ENCODE measurements at regions not wholly inside any gene's neighbourhood (a gene's known extent, or its start where the extent isn't known, plus 50 kb on each side); places are given as distances from the start of the nearest gene placed in this dataset.
"Not testable (repeated sequence)": the region's sequence is repeated elsewhere in the genome, so short reads cannot be mapped to it uniquely, and the experiment has no call there.

DNA sequence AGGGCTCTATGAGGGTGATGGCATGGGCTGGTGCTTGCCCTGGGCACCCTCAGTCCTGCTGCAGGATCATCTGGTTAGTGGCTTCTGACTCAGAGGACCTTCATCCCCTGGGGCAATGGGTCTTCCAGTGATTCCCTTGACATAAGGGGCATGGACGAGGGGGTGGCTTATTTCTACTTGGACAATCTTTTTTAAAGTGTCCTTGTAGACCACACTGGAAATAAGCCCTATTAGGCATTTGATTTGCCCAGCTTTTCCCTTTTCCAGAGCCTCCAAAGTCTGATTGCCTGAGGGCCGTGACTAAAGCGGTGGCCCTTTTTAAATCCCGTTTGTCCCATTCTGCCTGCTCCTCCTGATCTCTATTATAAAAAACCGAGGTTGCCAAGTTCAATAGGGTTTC is 251.2 kb upstream of the CNR1 start:
- WGBS, 2 experiments (ENCODE audit: insufficient coverage in 1 of 2, insufficient read length in 1 of 2) = 96 to 100% methylated on average over 1 to 5 of the region's 5 CpGs
- Mint-ChIP-seq H3K9me3 (peaks cover 12% of the 10 kb centered on the region), H3K4me1 (peaks cover 11% of the 10 kb centered on the region)
- not testable (repeated sequence) for H3K4me3 Mint-ChIP-seq; H3K27me3 Mint-ChIP-seq (ENCODE audit: insufficient read depth); H3K27me3 ChIP-seq (ENCODE audit: control insufficient read depth, insufficient read depth, low read length, poor library complexity, severe bottlenecking); H3K9ac ChIP-seq (ENCODE audit: extremely low read depth, low read length, poor library complexity, severe bottlenecking); H3K4me3 ChIP-seq (ENCODE audit: low read length); H3K9me3 ChIP-seq (ENCODE audit: control insufficient read depth, low read length); H3K4me1 ChIP-seq (ENCODE audit: control insufficient read depth, insufficient read depth, low read length); H3K36me3 Mint-ChIP-seq (ENCODE audit: low read depth); H3K27ac Mint-ChIP-seq; H3K27ac ChIP-seq (ENCODE audit: low read depth, low read length); H3K36me3 ChIP-seq (ENCODE audit: control insufficient read depth, insufficient read depth, low read length); DNase-seq

DNA sequence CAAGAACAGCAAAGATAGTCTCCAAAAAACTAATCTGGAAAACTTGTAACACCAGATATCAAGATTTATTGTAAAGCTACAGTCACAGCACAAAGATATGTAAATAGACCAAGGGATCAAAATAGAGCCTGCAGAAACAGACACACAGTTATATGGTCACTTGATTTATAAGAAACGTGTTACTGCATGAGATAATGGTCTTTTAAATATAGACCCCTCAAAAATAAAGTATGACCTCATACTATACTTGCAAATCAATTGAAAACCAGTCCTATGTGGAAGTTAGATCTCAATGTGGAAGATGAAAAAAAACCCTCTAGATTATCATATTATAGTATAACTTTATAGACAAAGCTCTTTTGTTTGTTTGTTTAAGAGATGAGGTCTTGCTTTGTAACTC is 247.3 kb upstream of the CNR1 start:
- Histone ChIP-seq H3K27ac (ENCODE audit: low read depth, low read length) (no peak overlapping the region), H3K27me3 (ENCODE audit: control insufficient read depth, insufficient read depth, low read length, poor library complexity, severe bottlenecking) (no peaks in the 10 kb centered on the region), H3K36me3 (ENCODE audit: control insufficient read depth, insufficient read depth, low read length) (no peaks in the 10 kb centered on the region), H3K9me3 (ENCODE audit: control insufficient read depth, low read length) (no peaks in the 10 kb centered on the region), H3K9ac (ENCODE audit: extremely low read depth, low read length, poor library complexity, severe bottlenecking) (no peak overlapping the region), H3K4me1 (ENCODE audit: control insufficient read depth, insufficient read depth, low read length) (no peaks in the 10 kb centered on the region), H3K4me3 (ENCODE audit: low read length) (no peak overlapping the region)
- WGBS, 2 experiments (ENCODE audit: insufficient coverage in 1 of 2, insufficient read length in 1 of 2) = 40 to 100% methylated on average over 1 of the region's 1 CpG
- TF ChIP-seq CTCF (conservative IDR thresholded peaks at IDR 0.05) = no peak
- Mint-ChIP-seq H3K27me3 (ENCODE audit: insufficient read depth) (no peaks in the 10 kb centered on the region), H3K4me3 (no peak overlapping the region), H3K36me3 (ENCODE audit: low read depth) (no peaks in the 10 kb centered on the region), H3K4me1 (no peaks in the 10 kb centered on the region), H3K9me3 (peaks cover 6% of the 10 kb centered on the region), H3K27ac (no peak overlapping the region)
- no peak for DNase-seq

DNA sequence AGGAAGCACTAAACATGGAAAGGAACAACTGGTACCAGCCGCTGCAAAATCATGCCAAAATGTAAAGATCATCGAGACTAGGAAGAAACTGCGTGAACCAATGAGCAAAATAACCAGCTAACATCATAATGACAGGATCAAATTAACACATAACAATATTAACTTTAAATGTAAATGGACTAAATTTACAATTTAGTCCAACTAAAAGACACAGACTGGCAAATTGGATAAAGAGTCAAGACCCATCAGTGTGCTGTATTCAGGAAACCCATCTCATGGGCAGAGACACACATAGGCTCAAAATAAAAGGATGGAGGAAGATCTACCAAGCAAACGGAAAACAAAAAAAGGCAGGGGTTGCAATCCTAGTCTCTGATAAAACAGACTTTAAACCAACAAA is 242.2 kb upstream of the CNR1 start:
- not testable (repeated sequence) for H3K4me3 ChIP-seq (ENCODE audit: low read length); H3K4me3 Mint-ChIP-seq; DNase-seq; H3K27ac ChIP-seq (ENCODE audit: low read depth, low read length); H3K27me3 Mint-ChIP-seq (ENCODE audit: insufficient read depth); H3K36me3 ChIP-seq (ENCODE audit: control insufficient read depth, insufficient read depth, low read length); H3K9ac ChIP-seq (ENCODE audit: extremely low read depth, low read length, poor library complexity, severe bottlenecking); H3K36me3 Mint-ChIP-seq (ENCODE audit: low read depth); H3K4me1 Mint-ChIP-seq; H3K4me1 ChIP-seq (ENCODE audit: control insufficient read depth, insufficient read depth, low read length); H3K27me3 ChIP-seq (ENCODE audit: control insufficient read depth, insufficient read depth, low read length, poor library complexity, severe bottlenecking); H3K9me3 Mint-ChIP-seq; H3K27ac Mint-ChIP-seq; H3K9me3 ChIP-seq (ENCODE audit: control insufficient read depth, low read length)
- WGBS, 2 experiments (ENCODE audit: insufficient coverage in 1 of 2, insufficient read length in 1 of 2) = 83 to 100% methylated on average over 1 to 3 of the region's 4 CpGs

DNA sequence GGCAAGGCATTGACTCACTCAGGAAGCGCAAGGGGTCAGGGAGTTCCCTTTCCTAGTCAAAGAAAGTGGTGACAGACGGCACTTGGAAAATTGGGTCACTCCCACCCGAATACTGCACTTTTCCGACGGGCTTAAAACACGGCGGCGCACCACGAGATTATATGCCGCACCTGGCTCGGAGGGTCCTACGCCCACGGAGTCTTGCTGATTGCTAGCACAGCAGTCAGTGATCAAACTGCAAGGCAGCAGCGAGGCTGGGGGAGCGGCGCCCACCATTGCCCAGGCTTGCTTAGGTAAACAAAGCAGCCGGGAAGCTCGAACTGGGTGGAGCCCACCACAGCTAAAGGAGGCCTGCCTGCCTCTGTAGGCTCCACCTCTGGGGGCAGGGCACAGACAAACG is 240.5 kb upstream of the CNR1 start:
- H3K4me1 ChIP-seq (ENCODE audit: control insufficient read depth, insufficient read depth, low read length); H3K36me3 Mint-ChIP-seq (ENCODE audit: low read depth); H3K9me3 Mint-ChIP-seq; H3K27ac Mint-ChIP-seq; H3K27ac ChIP-seq (ENCODE audit: low read depth, low read length); H3K9ac ChIP-seq (ENCODE audit: extremely low read depth, low read length, poor library complexity, severe bottlenecking); H3K4me3 ChIP-seq (ENCODE audit: low read length); H3K27me3 Mint-ChIP-seq (ENCODE audit: insufficient read depth); H3K27me3 ChIP-seq (ENCODE audit: control insufficient read depth, insufficient read depth, low read length, poor library complexity, severe bottlenecking); H3K9me3 ChIP-seq (ENCODE audit: control insufficient read depth, low read length); H3K36me3 ChIP-seq (ENCODE audit: control insufficient read depth, insufficient read depth, low read length); H3K4me1 Mint-ChIP-seq: not testable (repeated sequence)
- peak overlapping the region; percentile 44 for H3K4me3 Mint-ChIP-seq
- DNase-seq = peak; percentile 56
- WGBS, 2 experiments (ENCODE audit: insufficient coverage in 1 of 2, insufficient read length in 1 of 2) = 64 to 82% methylated on average over 15 to 19 of the region's 19 CpGs

All from endodermal cell (in vitro differentiated cells).